ENCODE measurements at regions not wholly inside any gene's neighbourhood (a gene's known extent, or its start where the extent isn't known, plus 50 kb on each side); places are given as distances from the start of the nearest gene placed in this dataset.
"Not testable (repeated sequence)": the region's sequence is repeated elsewhere in the genome, so short reads cannot be mapped to it uniquely, and the experiment has no call there.

DNA sequence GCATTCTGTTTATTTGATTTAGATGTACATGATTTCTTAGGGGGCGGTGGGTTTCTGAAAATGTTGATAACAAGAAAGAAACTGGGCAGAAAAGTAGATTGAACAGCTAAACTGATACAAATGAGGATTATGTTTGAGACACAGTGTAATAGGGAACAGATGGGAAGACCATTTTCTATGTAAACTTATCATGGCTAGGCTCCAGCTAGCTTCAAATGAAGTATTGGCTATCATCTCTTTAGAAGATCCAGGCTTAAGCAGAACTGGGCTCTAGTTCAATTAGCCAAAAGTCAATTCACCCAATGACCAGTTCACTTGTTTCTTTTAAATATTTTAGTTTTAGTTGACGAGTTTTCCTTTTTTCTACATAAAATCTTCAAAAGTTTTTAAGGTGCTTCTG is 639.5 kb downstream of the ANKRD7 start:
- TF ChIP-seq, protein P1, sequence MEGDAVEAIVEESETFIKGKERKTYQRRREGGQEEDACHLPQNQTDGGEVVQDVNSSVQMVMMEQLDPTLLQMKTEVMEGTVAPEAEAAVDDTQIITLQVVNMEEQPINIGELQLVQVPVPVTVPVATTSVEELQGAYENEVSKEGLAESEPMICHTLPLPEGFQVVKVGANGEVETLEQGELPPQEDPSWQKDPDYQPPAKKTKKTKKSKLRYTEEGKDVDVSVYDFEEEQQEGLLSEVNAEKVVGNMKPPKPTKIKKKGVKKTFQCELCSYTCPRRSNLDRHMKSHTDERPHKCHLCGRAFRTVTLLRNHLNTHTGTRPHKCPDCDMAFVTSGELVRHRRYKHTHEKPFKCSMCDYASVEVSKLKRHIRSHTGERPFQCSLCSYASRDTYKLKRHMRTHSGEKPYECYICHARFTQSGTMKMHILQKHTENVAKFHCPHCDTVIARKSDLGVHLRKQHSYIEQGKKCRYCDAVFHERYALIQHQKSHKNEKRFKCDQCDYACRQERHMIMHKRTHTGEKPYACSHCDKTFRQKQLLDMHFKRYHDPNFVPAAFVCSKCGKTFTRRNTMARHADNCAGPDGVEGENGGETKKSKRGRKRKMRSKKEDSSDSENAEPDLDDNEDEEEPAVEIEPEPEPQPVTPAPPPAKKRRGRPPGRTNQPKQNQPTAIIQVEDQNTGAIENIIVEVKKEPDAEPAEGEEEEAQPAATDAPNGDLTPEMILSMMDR (IDR thresholded peaks at IDR 0.05; ENCODE audit: low read depth, low read length), result no peak
- no peaks in the 10 kb centered on the region for H3K27me3 ChIP-seq
- H3K27ac ChIP-seq, result no peak overlapping the region
- H3K36me3 ChIP-seq, result no peaks in the 10 kb centered on the region
- no peaks in the 10 kb centered on the region for H3K4me1 ChIP-seq (ENCODE audit: low read depth)
- H3K4me3 ChIP-seq, result no peak overlapping the region
- no peaks in the 10 kb centered on the region for H3K9me3 ChIP-seq (ENCODE audit: low read depth)
- no peak for DNase-seq (ENCODE audit: low read depth in 1 of 2, low spot score in 1 of 2)

- Histone ChIP-seq H3K27ac (no peak overlapping the region), H3K9me3 (ENCODE audit: low read depth) (no peaks in the 10 kb centered on the region)
- TF ChIP-seq, protein P1 (IDR thresholded peaks at IDR 0.05; ENCODE audit: low read depth, low read length), result no peak
Measured at GRCh38 chr7:118867860-118868259, 643.4 kb downstream of the ANKRD7 start.

DNA sequence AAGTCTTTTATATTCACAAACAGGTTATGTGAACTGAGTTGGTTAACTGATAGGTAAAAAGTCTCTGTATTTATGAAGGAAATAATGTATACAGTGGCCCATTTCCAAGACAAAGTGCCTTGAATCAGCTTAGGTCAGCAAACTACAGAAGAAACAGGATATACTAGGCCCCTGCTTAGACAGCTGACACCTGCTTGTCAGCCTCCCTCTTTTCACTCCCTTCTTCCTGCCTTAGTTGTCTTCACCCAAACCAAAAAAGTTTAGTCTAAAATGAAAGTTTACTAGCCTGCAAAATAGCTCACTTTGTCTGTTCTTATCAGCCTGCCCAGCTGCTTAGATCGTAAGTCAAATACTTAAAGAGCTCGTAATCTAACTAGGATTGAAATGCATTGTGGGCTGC is 644.6 kb downstream of the ANKRD7 start:
- H3K9me3 ChIP-seq (ENCODE audit: low read depth); H3K4me1 ChIP-seq (ENCODE audit: low read depth); H3K27me3 ChIP-seq; H3K27ac ChIP-seq; H3K4me3 ChIP-seq; DNase-seq (ENCODE audit: low read depth in 1 of 2, low spot score in 1 of 2); H3K36me3 ChIP-seq: not testable (repeated sequence)

More at GRCh38 chr7:118867860-118868259, 643.4 kb downstream of the ANKRD7 start:
- DNase-seq (ENCODE audit: low read depth in 1 of 2, low spot score in 1 of 2), result no peak
- Histone ChIP-seq H3K4me1 (ENCODE audit: low read depth) (no peaks in the 10 kb centered on the region), H3K36me3 (no peaks in the 10 kb centered on the region), H3K4me3 (no peak overlapping the region), H3K27me3 (no peaks in the 10 kb centered on the region)

GRCh38 chr7:118870187-118870586 is 645.7 kb downstream of the ANKRD7 start:
- H3K4me1 ChIP-seq (ENCODE audit: low read depth), result peaks cover 10% of the 10 kb centered on the region
- no peak overlapping the region for H3K27ac ChIP-seq
- TF ChIP-seq, protein P1 (IDR thresholded peaks at IDR 0.05; ENCODE audit: low read depth, low read length), result no peak
- no peak overlapping the region for H3K4me3 ChIP-seq
- no peaks in the 10 kb centered on the region for H3K27me3 ChIP-seq
- H3K36me3 ChIP-seq, result no peaks in the 10 kb centered on the region
- peak in 1 of 2 donors; percentile 23 for DNase-seq (ENCODE audit: low read depth in 1 of 2, low spot score in 1 of 2)
- no peaks in the 10 kb centered on the region for H3K9me3 ChIP-seq (ENCODE audit: low read depth)

GRCh38 chr7:118872568-118872967 is 648.1 kb downstream of the ANKRD7 start:
- no peak for DNase-seq (ENCODE audit: low read depth in 1 of 2, low spot score in 1 of 2)
- Histone ChIP-seq H3K4me3 (no peak overlapping the region), H3K4me1 (ENCODE audit: low read depth) (peaks cover 12% of the 10 kb centered on the region), H3K9me3 (ENCODE audit: low read depth) (no peaks in the 10 kb centered on the region), H3K36me3 (no peaks in the 10 kb centered on the region), H3K27me3 (no peaks in the 10 kb centered on the region), H3K27ac (no peak overlapping the region)
- TF ChIP-seq, protein P1 (IDR thresholded peaks at IDR 0.05; ENCODE audit: low read depth, low read length), result no peak

DNA sequence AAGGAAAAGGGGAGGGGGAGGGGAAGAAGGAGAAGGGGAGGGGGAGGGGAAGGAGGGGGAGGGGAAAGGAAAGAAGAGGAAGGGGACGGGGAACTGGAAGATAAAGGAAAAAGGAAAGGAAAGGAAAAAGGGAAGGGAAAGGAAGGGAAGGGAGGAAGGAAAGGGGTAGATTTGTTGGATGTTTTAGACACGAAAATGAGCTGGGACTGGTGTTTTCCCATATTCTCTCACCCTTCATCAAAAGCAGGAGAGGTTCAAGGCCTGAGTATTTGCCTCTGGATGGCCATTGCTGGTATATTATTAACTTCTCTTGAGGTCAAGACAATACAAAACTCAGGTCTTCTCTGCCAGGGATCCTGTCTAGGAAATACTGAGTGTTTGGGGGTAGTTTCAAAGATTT is 652.7 kb downstream of the ANKRD7 start:
- peaks cover 25% of the 10 kb centered on the region for H3K4me1 ChIP-seq (ENCODE audit: low read depth)
- H3K36me3 ChIP-seq, result no peaks in the 10 kb centered on the region
- H3K4me3 ChIP-seq, result no peak overlapping the region
- no peaks in the 10 kb centered on the region for H3K9me3 ChIP-seq (ENCODE audit: low read depth)
- TF ChIP-seq, protein P1 (IDR thresholded peaks at IDR 0.05; ENCODE audit: low read depth, low read length), result no peak
- no peak overlapping the region for H3K27ac ChIP-seq
- H3K27me3 ChIP-seq, result no peaks in the 10 kb centered on the region
- no peak for DNase-seq (ENCODE audit: low read depth in 1 of 2, low spot score in 1 of 2)

Data from cardiac muscle cell (in vitro differentiated cells and primary cell).